ENCODE measurements at regions not wholly inside any gene's neighbourhood (a gene's known extent, or its start where the extent isn't known, plus 50 kb on each side); places are given as distances from the start of the nearest gene placed in this dataset.

DNA sequence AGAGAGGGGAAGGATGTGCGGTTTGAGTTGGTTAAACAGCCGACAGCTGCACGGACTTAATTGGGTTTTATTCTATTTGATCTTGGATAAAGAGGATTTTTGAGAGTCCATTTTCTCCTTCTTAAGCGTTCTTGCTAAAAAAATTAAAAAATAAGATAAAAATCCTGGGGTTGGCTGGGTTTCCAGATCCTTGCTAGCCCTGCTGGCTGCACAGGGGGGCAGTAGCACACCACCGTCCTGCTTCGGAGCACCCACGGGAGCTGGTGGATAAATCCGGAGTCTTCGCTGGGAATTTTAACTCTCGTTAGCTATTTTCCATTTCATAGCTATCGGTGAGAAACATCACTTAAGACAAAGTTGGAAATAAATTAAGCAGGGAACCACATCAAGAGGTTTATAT, 792.0 kb downstream of the TYW1 start:
- no peaks in the 10 kb centered on the region for H3K9me3 ChIP-seq (ENCODE audit: insufficient read depth, low read depth, low read length)
- no peaks in the 10 kb centered on the region for H3K36me3 ChIP-seq (ENCODE audit: insufficient read depth, low read length)
- no peak overlapping the region for H3K27ac Mint-ChIP-seq (ENCODE audit: unreplicated experiment)
- no peaks in the 10 kb centered on the region for H3K27me3 ChIP-seq (ENCODE audit: insufficient read depth, low read length)
- H3K4me1 ChIP-seq (ENCODE audit: insufficient read depth, low read length), result no peaks in the 10 kb centered on the region
- H3K27ac ChIP-seq (ENCODE audit: low read depth, low read length), result no peak overlapping the region
- no peaks in the 10 kb centered on the region for H4K20me1 ChIP-seq (ENCODE audit: insufficient read depth, low read length)
- no peak overlapping the region for H3K4me3 Mint-ChIP-seq (ENCODE audit: unreplicated experiment)
- no peak overlapping the region for H3K4me3 ChIP-seq (ENCODE audit: insufficient read depth, low read depth, low read length)
- TF ChIP-seq, protein P1, sequence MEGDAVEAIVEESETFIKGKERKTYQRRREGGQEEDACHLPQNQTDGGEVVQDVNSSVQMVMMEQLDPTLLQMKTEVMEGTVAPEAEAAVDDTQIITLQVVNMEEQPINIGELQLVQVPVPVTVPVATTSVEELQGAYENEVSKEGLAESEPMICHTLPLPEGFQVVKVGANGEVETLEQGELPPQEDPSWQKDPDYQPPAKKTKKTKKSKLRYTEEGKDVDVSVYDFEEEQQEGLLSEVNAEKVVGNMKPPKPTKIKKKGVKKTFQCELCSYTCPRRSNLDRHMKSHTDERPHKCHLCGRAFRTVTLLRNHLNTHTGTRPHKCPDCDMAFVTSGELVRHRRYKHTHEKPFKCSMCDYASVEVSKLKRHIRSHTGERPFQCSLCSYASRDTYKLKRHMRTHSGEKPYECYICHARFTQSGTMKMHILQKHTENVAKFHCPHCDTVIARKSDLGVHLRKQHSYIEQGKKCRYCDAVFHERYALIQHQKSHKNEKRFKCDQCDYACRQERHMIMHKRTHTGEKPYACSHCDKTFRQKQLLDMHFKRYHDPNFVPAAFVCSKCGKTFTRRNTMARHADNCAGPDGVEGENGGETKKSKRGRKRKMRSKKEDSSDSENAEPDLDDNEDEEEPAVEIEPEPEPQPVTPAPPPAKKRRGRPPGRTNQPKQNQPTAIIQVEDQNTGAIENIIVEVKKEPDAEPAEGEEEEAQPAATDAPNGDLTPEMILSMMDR (IDR thresholded peaks at IDR 0.05; ENCODE audit: insufficient read depth, low read depth, low read length), result peak; percentile 38
- no peak for TF ChIP-seq EZH2 (IDR thresholded peaks at IDR 0.05; ENCODE audit: insufficient read depth, low read length)
- H2AFZ ChIP-seq (ENCODE audit: low read depth, low read length), result no peak overlapping the region
- H3K9me3 Mint-ChIP-seq (ENCODE audit: unreplicated experiment), result peaks cover 26% of the 10 kb centered on the region
- no peak for DNase-seq (ENCODE audit: low read depth)
- no peaks in the 10 kb centered on the region for H3K27me3 Mint-ChIP-seq (ENCODE audit: low read depth, unreplicated experiment)
- H3K79me2 ChIP-seq (ENCODE audit: insufficient read depth, low read length), result no peaks in the 10 kb centered on the region
- FAIRE-seq, result no peak
- H3K9ac ChIP-seq (ENCODE audit: low read length), result no peak overlapping the region
- H3K36me3 Mint-ChIP-seq (ENCODE audit: low read depth, unreplicated experiment), result no peaks in the 10 kb centered on the region
- no peaks in the 10 kb centered on the region for H3K4me1 Mint-ChIP-seq (ENCODE audit: low read depth, unreplicated experiment)
- no peak overlapping the region for H3K4me2 ChIP-seq (ENCODE audit: low read length)

DNA sequence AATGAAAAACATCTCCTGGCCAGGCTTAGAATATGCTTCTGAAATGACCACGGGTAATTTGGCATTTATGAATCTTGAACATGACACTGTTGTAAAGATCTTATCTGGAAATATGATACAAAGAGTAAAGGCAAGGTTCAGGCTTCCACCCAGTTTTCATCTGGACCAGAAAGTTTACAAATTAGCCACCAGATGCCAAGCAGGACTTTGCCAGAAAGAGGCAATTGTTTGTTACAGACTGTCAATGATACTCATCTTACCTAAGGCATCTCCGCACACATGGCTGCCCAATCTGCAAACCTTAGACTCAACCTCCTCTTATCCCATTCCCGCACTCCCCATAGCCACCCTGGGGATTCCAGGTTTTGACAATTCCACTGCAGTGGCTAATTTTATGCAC, 795.3 kb downstream of the TYW1 start:
- Mint-ChIP-seq H3K36me3 (ENCODE audit: low read depth, unreplicated experiment) (no peaks in the 10 kb centered on the region), H3K27ac (ENCODE audit: unreplicated experiment) (no peak overlapping the region), H3K27me3 (ENCODE audit: low read depth, unreplicated experiment) (no peaks in the 10 kb centered on the region), H3K4me1 (ENCODE audit: low read depth, unreplicated experiment) (no peaks in the 10 kb centered on the region), H3K4me3 (ENCODE audit: unreplicated experiment) (no peak overlapping the region), H3K9me3 (ENCODE audit: unreplicated experiment) (peaks cover 29% of the 10 kb centered on the region)
- Histone ChIP-seq H3K4me1 (ENCODE audit: insufficient read depth, low read length) (no peaks in the 10 kb centered on the region), H2AFZ (ENCODE audit: low read depth, low read length) (no peak overlapping the region), H3K9me3 (ENCODE audit: insufficient read depth, low read depth, low read length) (no peaks in the 10 kb centered on the region), H3K4me3 (ENCODE audit: insufficient read depth, low read depth, low read length) (no peak overlapping the region), H3K27ac (ENCODE audit: low read depth, low read length) (no peak overlapping the region), H4K20me1 (ENCODE audit: insufficient read depth, low read length) (no peaks in the 10 kb centered on the region), H3K36me3 (ENCODE audit: insufficient read depth, low read length) (no peaks in the 10 kb centered on the region), H3K9ac (ENCODE audit: low read length) (no peak overlapping the region), H3K27me3 (ENCODE audit: insufficient read depth, low read length) (no peaks in the 10 kb centered on the region), H3K4me2 (ENCODE audit: low read length) (no peak overlapping the region), H3K79me2 (ENCODE audit: insufficient read depth, low read length) (no peaks in the 10 kb centered on the region)
- TF ChIP-seq, protein P1 (IDR thresholded peaks at IDR 0.05; ENCODE audit: insufficient read depth, low read depth, low read length), result no peak
- no peak for TF ChIP-seq EZH2 (IDR thresholded peaks at IDR 0.05; ENCODE audit: insufficient read depth, low read length)
- DNase-seq (ENCODE audit: low read depth) (no peak), FAIRE-seq (no peak)

DNA sequence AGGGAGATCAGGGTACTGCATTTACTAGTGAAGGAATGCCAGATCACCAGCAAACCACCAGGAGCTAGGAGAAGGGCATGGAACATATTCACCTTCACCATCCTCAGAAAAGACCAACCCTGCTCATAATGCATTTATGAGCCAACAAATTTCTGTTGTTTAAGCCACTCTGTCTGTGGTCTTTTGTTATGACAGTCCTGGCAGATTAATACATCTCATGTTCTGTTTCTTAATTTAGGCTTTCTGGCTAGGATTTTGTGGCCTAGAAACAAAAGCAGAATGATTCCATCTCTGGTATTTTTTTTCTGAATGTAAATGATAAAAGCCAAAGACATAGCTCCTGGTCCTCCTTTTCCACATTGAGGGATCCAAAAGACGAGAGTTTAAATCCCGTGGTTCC, 797.9 kb downstream of the TYW1 start:
- Histone ChIP-seq H3K27me3 (ENCODE audit: insufficient read depth, low read length) (no peaks in the 10 kb centered on the region), H4K20me1 (ENCODE audit: insufficient read depth, low read length) (no peaks in the 10 kb centered on the region), H3K27ac (ENCODE audit: low read depth, low read length) (no peak overlapping the region), H3K4me2 (ENCODE audit: low read length) (no peak overlapping the region), H3K9me3 (ENCODE audit: insufficient read depth, low read depth, low read length) (no peaks in the 10 kb centered on the region), H3K9ac (ENCODE audit: low read length) (no peak overlapping the region), H3K4me3 (ENCODE audit: insufficient read depth, low read depth, low read length) (no peak overlapping the region), H3K4me1 (ENCODE audit: insufficient read depth, low read length) (no peaks in the 10 kb centered on the region), H3K79me2 (ENCODE audit: insufficient read depth, low read length) (no peaks in the 10 kb centered on the region), H3K36me3 (ENCODE audit: insufficient read depth, low read length) (no peaks in the 10 kb centered on the region), H2AFZ (ENCODE audit: low read depth, low read length) (no peak overlapping the region)
- Mint-ChIP-seq H3K4me3 (ENCODE audit: unreplicated experiment) (no peak overlapping the region), H3K36me3 (ENCODE audit: low read depth, unreplicated experiment) (no peaks in the 10 kb centered on the region), H3K27ac (ENCODE audit: unreplicated experiment) (no peak overlapping the region), H3K27me3 (ENCODE audit: low read depth, unreplicated experiment) (no peaks in the 10 kb centered on the region), H3K9me3 (ENCODE audit: unreplicated experiment) (peaks cover 14% of the 10 kb centered on the region), H3K4me1 (ENCODE audit: low read depth, unreplicated experiment) (no peaks in the 10 kb centered on the region)
- TF ChIP-seq, protein P1 (IDR thresholded peaks at IDR 0.05; ENCODE audit: insufficient read depth, low read depth, low read length), result no peak
- no peak for TF ChIP-seq EZH2 (IDR thresholded peaks at IDR 0.05; ENCODE audit: insufficient read depth, low read length)
- DNase-seq (ENCODE audit: low read depth), result no peak
- FAIRE-seq, result no peak

Data from astrocyte (in vitro differentiated cells and primary cell).